WTC11 (cell line): ENCODE measurements at regions not wholly inside any gene's neighbourhood (a gene's known extent, or its start where the extent isn't known, plus 50 kb on each side); places are given as distances from the start of the nearest gene placed in this dataset.

ENCODE experiments used
- ATAC-seq: fragments of 200-7000 bp; cut with Tn5 transposase; 2 replicates; pipeline ENCODE4 v1.10.0; 2021; ENCODE audit warnings: mild to moderate bottlenecking, moderate library complexity
- CTCF ChIA-PET: fragments of 300-600 bp; sonication (Branson Sonifier 250); formaldehyde crosslinking; loops from one replicate; lab custom pipeline; 2021; ENCODE audit warnings: antibody characterized with exemption; lab: Charles Lee
- POLR2A ChIA-PET: fragments of 350-600 bp; sonication (Branson Sonifier 250); formaldehyde crosslinking; loops from one replicate; lab custom pipeline; 2021; ENCODE audit warnings: antibody characterized with exemption; lab: Charles Lee
- DNase-seq: peaks from one replicate; pipeline ENCODE4 v3.0.0; 2021; ENCODE audit warnings: low spot score
- H3K27ac Mint-ChIP-seq: 2 replicates; pipeline ENCODE4 v1.8.0; 2021; ENCODE audit warnings: mixed read lengths
- H3K27me3 Mint-ChIP-seq: 2 replicates; pipeline ENCODE4 v1.8.0; 2021; ENCODE audit warnings: low read depth, mild to moderate bottlenecking, moderate library complexity, mixed read lengths
- H3K36me3 Mint-ChIP-seq: 2 replicates; pipeline ENCODE4 v1.8.0; 2021; ENCODE audit warnings: mixed read lengths
- H3K4me1 Mint-ChIP-seq: 2 replicates; pipeline ENCODE4 v1.8.0; 2022; ENCODE audit warnings: mixed read lengths
- H3K4me3 Mint-ChIP-seq: 2 replicates; pipeline ENCODE4 v1.8.0; 2021; ENCODE audit warnings: mild to moderate bottlenecking, moderate library complexity, mixed read lengths
- H3K9me3 Mint-ChIP-seq: 2 replicates; pipeline ENCODE4 v1.8.0; 2021; ENCODE audit warnings: mixed read lengths
- EMX1 ChIP-seq: fragments of 250-450 bp; sonication (Bioruptor Pico); IDR thresholded peaks from 2 replicates; pipeline ENCODE4 v1.8.0; 2021; ENCODE audit warnings: mild to moderate bottlenecking
- ESRRA ChIP-seq: sonication (generic); formaldehyde crosslinking; IDR thresholded peaks from 2 replicates; pipeline ENCODE4 v1.8.1; 2022; ENCODE audit warnings: mild to moderate bottlenecking, missing genetic modification reagents, borderline replicate concordance
- FOXK1 ChIP-seq: sonication (generic); formaldehyde crosslinking; IDR thresholded peaks from 2 replicates; pipeline ENCODE4 v1.8.0; 2022; ENCODE audit warnings: mild to moderate bottlenecking, moderate library complexity, missing genetic modification reagents
- GABPB1 ChIP-seq: sonication (generic); formaldehyde crosslinking; IDR thresholded peaks from 2 replicates; pipeline ENCODE4 v1.8.1; 2023; ENCODE audit warnings: mild to moderate bottlenecking, missing genetic modification reagents
- KAT7 ChIP-seq: sonication (generic); formaldehyde crosslinking; IDR thresholded peaks from 2 replicates; pipeline ENCODE4 v1.8.1; 2023; ENCODE audit warnings: missing genetic modification reagents, mild to moderate bottlenecking, borderline replicate concordance
- MYBL2 ChIP-seq: sonication (generic); formaldehyde crosslinking; IDR thresholded peaks from 2 replicates; pipeline ENCODE4 v1.8.1; 2023; ENCODE audit warnings: mild to moderate bottlenecking, moderate library complexity, missing genetic modification reagents
- NR2C2 ChIP-seq: sonication (generic); formaldehyde crosslinking; IDR thresholded peaks from 2 replicates; pipeline ENCODE4 v1.8.0; 2022; ENCODE audit warnings: mild to moderate bottlenecking, missing genetic modification reagents
- NR3C1 ChIP-seq: sonication (generic); formaldehyde crosslinking; conservative IDR thresholded peaks from 2 replicates; pipeline ENCODE4 v1.8.1; 2023; ENCODE audit warnings: low read depth, mild to moderate bottlenecking, missing genetic modification reagents
- TCF7 ChIP-seq: sonication (generic); formaldehyde crosslinking; IDR thresholded peaks from 2 replicates; pipeline ENCODE4 v1.8.0; 2022; ENCODE audit warnings: mild to moderate bottlenecking, low read depth, missing genetic modification reagents, moderate library complexity
- TEAD1 ChIP-seq: sonication (generic); formaldehyde crosslinking; IDR thresholded peaks from 2 replicates; pipeline ENCODE4 v1.8.0; 2022; ENCODE audit warnings: mild to moderate bottlenecking, missing genetic modification reagents
- TP53 ChIP-seq: sonication (generic); formaldehyde crosslinking; IDR thresholded peaks from 2 replicates; pipeline ENCODE4 v1.8.1; 2023; ENCODE audit warnings: mild to moderate bottlenecking, missing genetic modification reagents
- ZNF121 ChIP-seq: sonication (generic); formaldehyde crosslinking; IDR thresholded peaks from 2 replicates; pipeline ENCODE4 v1.8.0; 2023; ENCODE audit warnings: missing genetic modification reagents
- ZNF138 ChIP-seq: sonication (generic); formaldehyde crosslinking; conservative IDR thresholded peaks from 2 replicates; pipeline ENCODE4 v1.8.1; 2022; ENCODE audit warnings: mild to moderate bottlenecking, moderate library complexity, missing genetic modification reagents
- ZNF219 ChIP-seq: sonication (generic); formaldehyde crosslinking; IDR thresholded peaks from 2 replicates; pipeline ENCODE4 v1.8.0; 2023; ENCODE audit warnings: missing genetic modification reagents, mild to moderate bottlenecking, borderline replicate concordance
- ZNF396 ChIP-seq: fragments of 250-450 bp; sonication (Bioruptor Pico); IDR thresholded peaks from 2 replicates; pipeline ENCODE4 v1.8.0; 2021; ENCODE audit warnings: mild to moderate bottlenecking, moderate library complexity, borderline replicate concordance
- ZNF416 ChIP-seq: fragments of 250-450 bp; sonication (Bioruptor Pico); IDR thresholded peaks from 2 replicates; pipeline ENCODE4 v1.9.0; 2021; ENCODE audit warnings: mild to moderate bottlenecking, inconsistent platforms
- ZNF423 ChIP-seq: fragments of 250-450 bp; sonication (Bioruptor Pico); IDR thresholded peaks from 2 replicates; pipeline ENCODE4 v2.1.2; 2022; ENCODE audit warnings: mild to moderate bottlenecking, moderate library complexity
- ZNF671 ChIP-seq: fragments of 250-450 bp; sonication (Bioruptor Pico); IDR thresholded peaks from 2 replicates; pipeline ENCODE4 v1.8.0; 2021; ENCODE audit warnings: mild to moderate bottlenecking
- TF ChIP-seq, protein P1 (sequence below): fragments of 250-450 bp; sonication (Bioruptor Pico); IDR thresholded peaks from 2 replicates; pipeline ENCODE4 v1.9.0; 2021; ENCODE audit warnings: mild to moderate bottlenecking
- TF ChIP-seq, protein P2 (sequence below): fragments of 250-450 bp; sonication (Bioruptor Pico); IDR thresholded peaks from 2 replicates; pipeline ENCODE4 v1.9.0; 2021; ENCODE audit warnings: moderate library complexity, mild to moderate bottlenecking, inconsistent platforms, borderline replicate concordance
- TF ChIP-seq, protein P3 (sequence below): sonication (generic); formaldehyde crosslinking; IDR thresholded peaks from 2 replicates; pipeline ENCODE4 v1.8.1; 2023; ENCODE audit warnings: mild to moderate bottlenecking, moderate library complexity, missing genetic modification reagents
- TF ChIP-seq, protein P4 (sequence below): sonication (generic); formaldehyde crosslinking; IDR thresholded peaks from 2 replicates; pipeline ENCODE4 v1.8.0; 2023; ENCODE audit warnings: missing genetic modification reagents
- TF ChIP-seq, protein P5 (sequence below): sonication (generic); formaldehyde crosslinking; IDR thresholded peaks from 2 replicates; pipeline ENCODE4 v1.8.1; 2023; ENCODE audit warnings: mild to moderate bottlenecking, missing genetic modification reagents
- TF ChIP-seq, protein P6 (sequence below): sonication (generic); formaldehyde crosslinking; IDR thresholded peaks from 2 replicates; pipeline ENCODE4 v1.8.0; 2022; ENCODE audit warnings: mild to moderate bottlenecking, missing genetic modification reagents
- TF ChIP-seq, protein P7 (sequence below): fragments of 250-450 bp; sonication (Bioruptor Pico); IDR thresholded peaks from 2 replicates; pipeline ENCODE4 v1.9.0; 2021; ENCODE audit warnings: mild to moderate bottlenecking

DNA sequence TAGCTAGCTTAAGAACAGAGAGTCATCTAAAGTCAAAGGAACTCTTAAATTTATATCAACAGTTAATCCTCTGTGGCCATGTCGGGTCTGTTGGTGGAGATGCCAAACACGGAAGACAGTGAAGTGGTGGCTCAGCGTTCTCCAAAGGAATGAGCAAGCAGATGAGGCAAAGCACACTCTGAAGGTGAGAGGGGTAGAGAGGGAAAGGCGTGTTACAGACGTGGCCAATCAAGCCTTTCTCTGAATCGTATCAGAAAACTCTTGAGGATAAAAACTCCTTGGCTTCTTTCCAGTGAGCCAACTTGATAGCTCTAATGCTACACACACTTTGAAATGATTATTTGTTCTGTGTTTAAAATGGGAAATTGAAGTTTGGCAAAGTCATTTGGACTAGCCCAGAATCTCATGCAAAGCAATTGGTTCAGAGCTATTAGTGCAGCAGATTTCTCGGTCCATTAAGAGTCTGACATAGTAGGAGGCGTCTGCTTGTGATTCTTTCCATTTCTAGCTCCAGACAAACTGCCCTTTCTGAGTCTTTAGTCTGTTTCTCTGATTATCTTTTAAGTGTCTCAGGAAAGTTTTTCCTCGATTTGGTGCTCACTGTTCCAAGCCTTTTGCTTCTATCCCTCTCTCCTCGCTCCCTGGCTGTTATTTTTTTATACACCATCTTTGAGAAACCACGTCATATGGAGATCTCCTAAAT lies 57.5 kb upstream of the CPO start:
- Mint-ChIP-seq H3K4me3 (no peak overlapping the region), H3K4me1 (peaks cover 2% of the 10 kb centered on the region; the same call in 1 of the 2 replicates), H3K27me3 (no peaks in the 10 kb centered on the region)
- TF ChIP-seq, protein P1, sequence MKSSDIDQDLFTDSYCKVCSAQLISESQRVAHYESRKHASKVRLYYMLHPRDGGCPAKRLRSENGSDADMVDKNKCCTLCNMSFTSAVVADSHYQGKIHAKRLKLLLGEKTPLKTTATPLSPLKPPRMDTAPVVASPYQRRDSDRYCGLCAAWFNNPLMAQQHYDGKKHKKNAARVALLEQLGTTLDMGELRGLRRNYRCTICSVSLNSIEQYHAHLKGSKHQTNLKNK (CRISPR knock-in tag) = no peak
- TF ChIP-seq, protein P2, sequence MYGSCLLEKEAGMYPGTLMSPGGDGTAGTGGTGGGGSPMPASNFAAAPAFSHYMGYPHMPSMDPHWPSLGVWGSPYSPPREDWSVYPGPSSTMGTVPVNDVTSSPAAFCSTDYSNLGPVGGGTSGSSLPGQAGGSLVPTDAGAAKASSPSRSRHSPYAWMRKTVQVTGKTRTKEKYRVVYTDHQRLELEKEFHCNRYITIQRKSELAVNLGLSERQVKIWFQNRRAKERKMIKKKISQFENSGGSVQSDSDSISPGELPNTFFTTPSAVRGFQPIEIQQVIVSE = no peak
- TF ChIP-seq ZNF671 (CRISPR knock-in tag) (no peak), ZNF396 (CRISPR knock-in tag) (no peak), MYBL2 (CRISPR knock-in tag) (no peak), ZNF416 (CRISPR knock-in tag) (no peak), TEAD1 (CRISPR knock-in tag) (no peak), TP53 (CRISPR knock-in tag) (no peak), ZNF219 (CRISPR knock-in tag) (no peak)
- TF ChIP-seq, protein P3, sequence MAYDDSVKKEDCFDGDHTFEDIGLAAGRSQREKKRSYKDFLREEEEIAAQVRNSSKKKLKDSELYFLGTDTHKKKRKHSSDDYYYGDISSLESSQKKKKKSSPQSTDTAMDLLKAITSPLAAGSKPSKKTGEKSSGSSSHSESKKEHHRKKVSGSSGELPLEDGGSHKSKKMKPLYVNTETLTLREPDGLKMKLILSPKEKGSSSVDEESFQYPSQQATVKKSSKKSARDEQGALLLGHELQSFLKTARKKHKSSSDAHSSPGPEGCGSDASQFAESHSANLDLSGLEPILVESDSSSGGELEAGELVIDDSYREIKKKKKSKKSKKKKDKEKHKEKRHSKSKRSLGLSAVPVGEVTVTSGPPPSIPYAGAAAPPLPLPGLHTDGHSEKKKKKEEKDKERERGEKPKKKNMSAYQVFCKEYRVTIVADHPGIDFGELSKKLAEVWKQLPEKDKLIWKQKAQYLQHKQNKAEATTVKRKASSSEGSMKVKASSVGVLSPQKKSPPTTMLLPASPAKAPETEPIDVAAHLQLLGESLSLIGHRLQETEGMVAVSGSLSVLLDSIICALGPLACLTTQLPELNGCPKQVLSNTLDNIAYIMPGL (CRISPR knock-in tag) = no peak
- TF ChIP-seq, protein P4, sequence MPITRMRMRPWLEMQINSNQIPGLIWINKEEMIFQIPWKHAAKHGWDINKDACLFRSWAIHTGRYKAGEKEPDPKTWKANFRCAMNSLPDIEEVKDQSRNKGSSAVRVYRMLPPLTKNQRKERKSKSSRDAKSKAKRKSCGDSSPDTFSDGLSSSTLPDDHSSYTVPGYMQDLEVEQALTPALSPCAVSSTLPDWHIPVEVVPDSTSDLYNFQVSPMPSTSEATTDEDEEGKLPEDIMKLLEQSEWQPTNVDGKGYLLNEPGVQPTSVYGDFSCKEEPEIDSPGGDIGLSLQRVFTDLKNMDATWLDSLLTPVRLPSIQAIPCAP (CRISPR knock-in tag) = no peak
- TF ChIP-seq, all 79 proteins: peak for 0
- H3K9me3 Mint-ChIP-seq = peaks cover 5% of the 10 kb centered on the region
- ChIA-PET CTCF (no interaction called here), POLR2A (no interaction called here)
- ATAC-seq (no peak), DNase-seq (no peak)
- no peak overlapping the region for H3K27ac Mint-ChIP-seq
- no peaks in the 10 kb centered on the region for H3K36me3 Mint-ChIP-seq

DNA sequence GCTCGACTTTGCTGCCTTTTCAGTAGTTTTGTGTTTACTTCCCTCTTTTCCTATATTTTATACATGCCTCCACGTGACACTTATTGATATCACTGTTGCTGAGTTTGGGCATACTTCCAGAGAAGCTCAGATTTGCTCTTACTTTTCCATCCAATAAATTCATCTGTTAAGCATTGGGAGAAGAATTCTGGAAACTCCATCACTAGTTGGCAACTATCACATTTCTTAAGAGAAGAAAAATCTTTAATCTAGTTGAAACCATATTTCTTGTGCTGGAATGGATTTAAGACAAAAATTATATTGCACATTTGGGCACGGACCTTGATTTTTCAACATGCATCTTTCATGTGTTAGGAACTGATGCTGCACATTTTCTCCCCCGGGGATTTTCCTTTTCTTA lies 52.6 kb upstream of the CPO start:
- POLR2A ChIA-PET = no interaction called here
- CTCF ChIA-PET = no interaction called here

More for the DNA sequence above, 52.6 kb upstream of the CPO start:
- DNase-seq (no peak), ATAC-seq (no peak)
- Mint-ChIP-seq H3K27me3 (no peaks in the 10 kb centered on the region), H3K9me3 (no peaks in the 10 kb centered on the region), H3K36me3 (no peaks in the 10 kb centered on the region), H3K4me1 (peaks cover 2% of the 10 kb centered on the region; the same call in 1 of the 2 replicates), H3K27ac (no peak overlapping the region), H3K4me3 (no peak overlapping the region)
- TF ChIP-seq, protein P5, sequence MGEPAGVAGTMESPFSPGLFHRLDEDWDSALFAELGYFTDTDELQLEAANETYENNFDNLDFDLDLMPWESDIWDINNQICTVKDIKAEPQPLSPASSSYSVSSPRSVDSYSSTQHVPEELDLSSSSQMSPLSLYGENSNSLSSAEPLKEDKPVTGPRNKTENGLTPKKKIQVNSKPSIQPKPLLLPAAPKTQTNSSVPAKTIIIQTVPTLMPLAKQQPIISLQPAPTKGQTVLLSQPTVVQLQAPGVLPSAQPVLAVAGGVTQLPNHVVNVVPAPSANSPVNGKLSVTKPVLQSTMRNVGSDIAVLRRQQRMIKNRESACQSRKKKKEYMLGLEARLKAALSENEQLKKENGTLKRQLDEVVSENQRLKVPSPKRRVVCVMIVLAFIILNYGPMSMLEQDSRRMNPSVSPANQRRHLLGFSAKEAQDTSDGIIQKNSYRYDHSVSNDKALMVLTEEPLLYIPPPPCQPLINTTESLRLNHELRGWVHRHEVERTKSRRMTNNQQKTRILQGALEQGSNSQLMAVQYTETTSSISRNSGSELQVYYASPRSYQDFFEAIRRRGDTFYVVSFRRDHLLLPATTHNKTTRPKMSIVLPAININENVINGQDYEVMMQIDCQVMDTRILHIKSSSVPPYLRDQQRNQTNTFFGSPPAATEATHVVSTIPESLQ (CRISPR knock-in tag) = no peak
- TF ChIP-seq ZNF423 (no peak), ZNF219 (CRISPR knock-in tag) (no peak), NR3C1 (CRISPR knock-in tag) (no peak), EMX1 (CRISPR knock-in tag) (no peak), NR2C2 (CRISPR knock-in tag) (no peak), TCF7 (CRISPR knock-in tag) (no peak), GABPB1 (CRISPR knock-in tag) (no peak), ZNF121 (CRISPR knock-in tag) (no peak), ZNF138 (CRISPR knock-in tag) (no peak), FOXK1 (no peak), ESRRA (no peak), KAT7 (CRISPR knock-in tag) (no peak)
- TF ChIP-seq, protein P6, sequence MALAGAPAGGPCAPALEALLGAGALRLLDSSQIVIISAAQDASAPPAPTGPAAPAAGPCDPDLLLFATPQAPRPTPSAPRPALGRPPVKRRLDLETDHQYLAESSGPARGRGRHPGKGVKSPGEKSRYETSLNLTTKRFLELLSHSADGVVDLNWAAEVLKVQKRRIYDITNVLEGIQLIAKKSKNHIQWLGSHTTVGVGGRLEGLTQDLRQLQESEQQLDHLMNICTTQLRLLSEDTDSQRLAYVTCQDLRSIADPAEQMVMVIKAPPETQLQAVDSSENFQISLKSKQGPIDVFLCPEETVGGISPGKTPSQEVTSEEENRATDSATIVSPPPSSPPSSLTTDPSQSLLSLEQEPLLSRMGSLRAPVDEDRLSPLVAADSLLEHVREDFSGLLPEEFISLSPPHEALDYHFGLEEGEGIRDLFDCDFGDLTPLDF = no peak
- TF ChIP-seq, protein P7, sequence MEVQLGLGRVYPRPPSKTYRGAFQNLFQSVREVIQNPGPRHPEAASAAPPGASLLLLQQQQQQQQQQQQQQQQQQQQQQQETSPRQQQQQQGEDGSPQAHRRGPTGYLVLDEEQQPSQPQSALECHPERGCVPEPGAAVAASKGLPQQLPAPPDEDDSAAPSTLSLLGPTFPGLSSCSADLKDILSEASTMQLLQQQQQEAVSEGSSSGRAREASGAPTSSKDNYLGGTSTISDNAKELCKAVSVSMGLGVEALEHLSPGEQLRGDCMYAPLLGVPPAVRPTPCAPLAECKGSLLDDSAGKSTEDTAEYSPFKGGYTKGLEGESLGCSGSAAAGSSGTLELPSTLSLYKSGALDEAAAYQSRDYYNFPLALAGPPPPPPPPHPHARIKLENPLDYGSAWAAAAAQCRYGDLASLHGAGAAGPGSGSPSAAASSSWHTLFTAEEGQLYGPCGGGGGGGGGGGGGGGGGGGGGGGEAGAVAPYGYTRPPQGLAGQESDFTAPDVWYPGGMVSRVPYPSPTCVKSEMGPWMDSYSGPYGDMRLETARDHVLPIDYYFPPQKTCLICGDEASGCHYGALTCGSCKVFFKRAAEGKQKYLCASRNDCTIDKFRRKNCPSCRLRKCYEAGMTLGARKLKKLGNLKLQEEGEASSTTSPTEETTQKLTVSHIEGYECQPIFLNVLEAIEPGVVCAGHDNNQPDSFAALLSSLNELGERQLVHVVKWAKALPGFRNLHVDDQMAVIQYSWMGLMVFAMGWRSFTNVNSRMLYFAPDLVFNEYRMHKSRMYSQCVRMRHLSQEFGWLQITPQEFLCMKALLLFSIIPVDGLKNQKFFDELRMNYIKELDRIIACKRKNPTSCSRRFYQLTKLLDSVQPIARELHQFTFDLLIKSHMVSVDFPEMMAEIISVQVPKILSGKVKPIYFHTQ (CRISPR knock-in tag) = no peak
